ENCODE measurements at regions not wholly inside any gene's neighbourhood (a gene's known extent, or its start where the extent isn't known, plus 50 kb on each side); places are given as distances from the start of the nearest gene placed in this dataset.

- Mint-ChIP-seq H3K27me3 (ENCODE audit: low read depth) (peaks cover 50% of the 10 kb centered on the region), H3K4me3 (no peak overlapping the region)
- TF ChIP-seq, protein P1, sequence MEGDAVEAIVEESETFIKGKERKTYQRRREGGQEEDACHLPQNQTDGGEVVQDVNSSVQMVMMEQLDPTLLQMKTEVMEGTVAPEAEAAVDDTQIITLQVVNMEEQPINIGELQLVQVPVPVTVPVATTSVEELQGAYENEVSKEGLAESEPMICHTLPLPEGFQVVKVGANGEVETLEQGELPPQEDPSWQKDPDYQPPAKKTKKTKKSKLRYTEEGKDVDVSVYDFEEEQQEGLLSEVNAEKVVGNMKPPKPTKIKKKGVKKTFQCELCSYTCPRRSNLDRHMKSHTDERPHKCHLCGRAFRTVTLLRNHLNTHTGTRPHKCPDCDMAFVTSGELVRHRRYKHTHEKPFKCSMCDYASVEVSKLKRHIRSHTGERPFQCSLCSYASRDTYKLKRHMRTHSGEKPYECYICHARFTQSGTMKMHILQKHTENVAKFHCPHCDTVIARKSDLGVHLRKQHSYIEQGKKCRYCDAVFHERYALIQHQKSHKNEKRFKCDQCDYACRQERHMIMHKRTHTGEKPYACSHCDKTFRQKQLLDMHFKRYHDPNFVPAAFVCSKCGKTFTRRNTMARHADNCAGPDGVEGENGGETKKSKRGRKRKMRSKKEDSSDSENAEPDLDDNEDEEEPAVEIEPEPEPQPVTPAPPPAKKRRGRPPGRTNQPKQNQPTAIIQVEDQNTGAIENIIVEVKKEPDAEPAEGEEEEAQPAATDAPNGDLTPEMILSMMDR (conservative IDR thresholded peaks at IDR 0.05), result no peak
Observed at GRCh38 chr5:174325431-174325830, 279.9 kb downstream of the NSG2 start.

DNA sequence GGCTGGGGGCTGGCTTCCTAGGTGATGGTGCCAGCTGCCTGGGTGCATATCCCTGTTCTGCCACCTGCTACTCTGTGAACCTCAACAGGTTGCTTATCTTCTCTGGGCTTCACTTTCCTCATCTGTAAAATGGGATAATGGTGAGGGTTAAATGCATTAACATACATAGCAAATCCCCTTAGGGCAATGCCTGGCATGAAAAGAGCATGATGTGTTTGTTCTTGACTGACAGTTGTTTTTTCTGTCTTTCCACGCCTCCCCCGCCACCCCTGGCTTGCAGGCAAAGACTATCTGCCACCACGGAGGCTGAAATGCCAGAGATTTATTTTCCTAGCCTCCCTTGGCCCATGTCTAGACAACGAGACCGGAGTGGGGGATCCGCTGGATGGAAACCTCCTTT, 280.5 kb downstream of the NSG2 start:
- Mint-ChIP-seq H3K9me3 (no peaks in the 10 kb centered on the region), H3K27me3 (ENCODE audit: low read depth) (peaks cover 51% of the 10 kb centered on the region), H3K36me3 (ENCODE audit: low read depth) (no peaks in the 10 kb centered on the region), H3K4me3 (no peak overlapping the region), H3K27ac (ENCODE audit: unreplicated experiment) (no peak overlapping the region), H3K4me1 (peaks cover 7% of the 10 kb centered on the region)
- DNase-seq (ENCODE audit: low read depth, low spot score), result no peak
- TF ChIP-seq, protein P1 (conservative IDR thresholded peaks at IDR 0.05), result no peak

More at GRCh38 chr5:174325431-174325830, 279.9 kb downstream of the NSG2 start:
- H3K9me3 Mint-ChIP-seq, result no peaks in the 10 kb centered on the region
- H3K27ac Mint-ChIP-seq (ENCODE audit: unreplicated experiment), result no peak overlapping the region
- H3K36me3 Mint-ChIP-seq (ENCODE audit: low read depth), result no peaks in the 10 kb centered on the region
- peaks cover 7% of the 10 kb centered on the region for H3K4me1 Mint-ChIP-seq
- DNase-seq (ENCODE audit: low read depth, low spot score), result no peak

- TF ChIP-seq, protein P1 (conservative IDR thresholded peaks at IDR 0.05), result no peak
Observed at GRCh38 chr5:174326372-174326771, 280.9 kb downstream of the NSG2 start.

GRCh38 chr5:174327317-174327864, 281.9 kb downstream of the NSG2 start:
- Mint-ChIP-seq H3K27me3 (ENCODE audit: low read depth) (peaks cover 42% of the 10 kb centered on the region), H3K9me3 (no peaks in the 10 kb centered on the region), H3K27ac (ENCODE audit: unreplicated experiment) (no peak overlapping the region), H3K4me1 (peaks cover 7% of the 10 kb centered on the region), H3K4me3 (no peak overlapping the region), H3K36me3 (ENCODE audit: low read depth) (no peaks in the 10 kb centered on the region)
- TF ChIP-seq, protein P1 (conservative IDR thresholded peaks at IDR 0.05), result peak; percentile 95
- DNase-seq (ENCODE audit: low read depth, low spot score), result peak; percentile 70

More at GRCh38 chr5:174326372-174326771, 280.9 kb downstream of the NSG2 start:
- H3K27me3 Mint-ChIP-seq (ENCODE audit: low read depth), result peaks cover 49% of the 10 kb centered on the region
- no peaks in the 10 kb centered on the region for H3K9me3 Mint-ChIP-seq
- H3K4me1 Mint-ChIP-seq, result peaks cover 7% of the 10 kb centered on the region
- H3K4me3 Mint-ChIP-seq, result no peak overlapping the region
- no peak overlapping the region for H3K27ac Mint-ChIP-seq (ENCODE audit: unreplicated experiment)
- DNase-seq (ENCODE audit: low read depth, low spot score), result no peak
- H3K36me3 Mint-ChIP-seq (ENCODE audit: low read depth), result no peaks in the 10 kb centered on the region

DNA sequence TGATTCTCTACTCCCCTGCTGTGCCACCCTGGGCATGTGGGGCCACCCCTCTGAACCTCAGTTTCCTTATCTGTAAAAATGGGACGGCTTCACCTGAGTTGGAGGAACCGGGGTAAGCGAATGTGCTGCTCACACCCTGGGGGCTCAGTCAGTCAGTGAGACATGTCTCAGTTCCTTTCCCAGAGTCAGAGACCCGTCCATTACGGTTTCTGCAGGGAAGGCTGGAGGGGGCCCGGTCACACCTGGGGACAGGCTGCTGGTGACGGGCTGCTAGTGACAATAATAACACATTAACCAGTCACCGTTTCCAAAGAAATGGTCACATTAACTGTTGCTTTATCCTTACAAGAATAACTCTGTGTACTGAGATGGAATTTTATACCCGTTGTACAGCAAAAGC, 282.4 kb downstream of the NSG2 start:
- no peak overlapping the region for H3K4me3 Mint-ChIP-seq
- no peak overlapping the region for H3K27ac Mint-ChIP-seq (ENCODE audit: unreplicated experiment)
- no peaks in the 10 kb centered on the region for H3K36me3 Mint-ChIP-seq (ENCODE audit: low read depth)
- no peak for DNase-seq (ENCODE audit: low read depth, low spot score)
- H3K4me1 Mint-ChIP-seq, result peaks cover 7% of the 10 kb centered on the region
- H3K9me3 Mint-ChIP-seq, result no peaks in the 10 kb centered on the region
- peaks cover 37% of the 10 kb centered on the region for H3K27me3 Mint-ChIP-seq (ENCODE audit: low read depth)
- TF ChIP-seq, protein P1 (conservative IDR thresholded peaks at IDR 0.05), result no peak
